Sigmoid colon (tissue), 4 donors: ENCODE measurements at regions not wholly inside any gene's neighbourhood (a gene's known extent, or its start where the extent isn't known, plus 50 kb on each side); places are given as distances from the start of the nearest gene placed in this dataset.

Experiments
- CTCF ChIP-seq, 4 experiments: fragments of 450-650 bp in 3 of 4; fragments of 200-600 bp in 1 of 4; IDR thresholded peaks; one replicate each; pipeline ENCODE4 v1.5.1; 2016 to 2019; ENCODE audit warnings: antibody characterized with exemption in 4 of 4, mild to moderate bottlenecking in 3 of 4, moderate library complexity in 2 of 4
- POLR2A ChIP-seq, 2 donors: fragments of 450-650 bp; IDR thresholded peaks; one replicate each; pipeline ENCODE4 v1.6.1; 2016; ENCODE audit warnings: antibody characterized with exemption in 2 of 2, mild to moderate bottlenecking in 2 of 2, moderate library complexity in 2 of 2
- POLR2AphosphoS5 ChIP-seq, 4 donors: sonication (generic); formaldehyde crosslinking; IDR thresholded peaks; one replicate each; pipeline ENCODE4 v1.6.1; 2017; ENCODE audit warnings: antibody characterized with exemption in 4 of 4

GRCh38 chr3:26838026-26838425 lies 215.5 kb downstream of the LRRC3B start:
- no peak for TF ChIP-seq CTCF (IDR thresholded peaks at IDR 0.05)
- TF ChIP-seq POLR2AphosphoS5 (IDR thresholded peaks at IDR 0.05) = no peak
- TF ChIP-seq POLR2A (IDR thresholded peaks at IDR 0.05) = no peak
